ENCODE measurements at regions not wholly inside any gene's neighbourhood (a gene's known extent, or its start where the extent isn't known, plus 50 kb on each side); places are given as distances from the start of the nearest gene placed in this dataset.

- DNase-seq (ENCODE audit: low read depth), result no peak
- in situ Hi-C loops (cut with HindIII; ENCODE audit: low sequenced_read_pairs), result no loop called here
- no peak for TF ChIP-seq CTCF (IDR thresholded peaks at IDR 0.05; ENCODE audit: low read depth, low read length, missing control alignments)
- H3K4me3 ChIP-seq (ENCODE audit: low read depth, low read length), result no peak overlapping the region
These were observed 132.2 kb upstream of the NOX3 start for GRCh38 chr6:155587817-155588216.

GRCh38 chr6:155586090-155586489 is 130.5 kb upstream of the NOX3 start:
- in situ Hi-C loops (cut with HindIII; ENCODE audit: low sequenced_read_pairs), result no loop called here
- no peak for TF ChIP-seq CTCF (IDR thresholded peaks at IDR 0.05; ENCODE audit: low read depth, low read length, missing control alignments)
- DNase-seq (ENCODE audit: low read depth), result no peak
- H3K4me3 ChIP-seq (ENCODE audit: low read depth, low read length), result no peak overlapping the region

GRCh38 chr6:155584006-155584405 is 128.4 kb upstream of the NOX3 start:
- no peak for TF ChIP-seq CTCF (IDR thresholded peaks at IDR 0.05; ENCODE audit: low read depth, low read length, missing control alignments)
- no peak overlapping the region for H3K4me3 ChIP-seq (ENCODE audit: low read depth, low read length)
- in situ Hi-C loops (cut with HindIII; ENCODE audit: low sequenced_read_pairs), result no loop called here
- DNase-seq (ENCODE audit: low read depth), result no peak

- in situ Hi-C loops (cut with HindIII; ENCODE audit: low sequenced_read_pairs), result no loop called here
- DNase-seq (ENCODE audit: low read depth), result no peak
- no peak for TF ChIP-seq CTCF (IDR thresholded peaks at IDR 0.05; ENCODE audit: low read depth, low read length, missing control alignments)
- no peak overlapping the region for H3K4me3 ChIP-seq (ENCODE audit: low read depth, low read length)
These were observed 126.7 kb upstream of the NOX3 start for GRCh38 chr6:155582016-155582991.

- no peak for DNase-seq (ENCODE audit: low read depth)
- in situ Hi-C loops (cut with HindIII; ENCODE audit: low sequenced_read_pairs), result no loop called here
- H3K4me3 ChIP-seq (ENCODE audit: low read depth, low read length), result no peak overlapping the region
- TF ChIP-seq CTCF (IDR thresholded peaks at IDR 0.05; ENCODE audit: low read depth, low read length, missing control alignments), result no peak
These were observed 125.3 kb upstream of the NOX3 start for GRCh38 chr6:155580904-155581303.

- in situ Hi-C loops (cut with HindIII; ENCODE audit: low sequenced_read_pairs), result no loop called here
- no peak for TF ChIP-seq CTCF (IDR thresholded peaks at IDR 0.05; ENCODE audit: low read depth, low read length, missing control alignments)
These were observed 122.6 kb upstream of the NOX3 start for GRCh38 chr6:155578251-155578650.

More at GRCh38 chr6:155578251-155578650, 122.6 kb upstream of the NOX3 start:
- no peak for DNase-seq (ENCODE audit: low read depth)
- H3K4me3 ChIP-seq (ENCODE audit: low read depth, low read length), result no peak overlapping the region

Data from astrocyte of the cerebellum (primary cell).